IMR-90 (cell line): ENCODE measurements at regions not wholly inside any gene's neighbourhood (a gene's known extent, or its start where the extent isn't known, plus 50 kb on each side); places are given as distances from the start of the nearest gene placed in this dataset.

Experiments
- ATAC-seq: fragments of 200-7000 bp; cut with Tn5 transposase; 2 replicates; pipeline ENCODE4 v1.9.1; 2020; ENCODE audit warnings: low read depth, mild to moderate bottlenecking, moderate library complexity
- BruUV-seq: library from RNA; stranded (reverse); fragments of 400-500 nt; replicated peaks from 2 replicates; lab custom pipeline; 2021; lab: Mats Ljungman, UMichigan
- CTCF ChIA-PET: fragments of 300-600 bp; formaldehyde crosslinking; extraction: SDS; loops from one replicate; lab custom pipeline; 2021; ENCODE audit warnings: antibody characterized with exemption; lab: Yijun Ruan, JAX
- POLR2A ChIA-PET: fragments of 300-600 bp; sonication (Branson Sonifier 250); formaldehyde crosslinking; loops from one replicate; lab custom pipeline; 2022; ENCODE audit warnings: antibody characterized with exemption; ENCODE audit not compliant: unreplicated experiment; lab: Charles Lee
- DNase-seq: peaks from one replicate; pipeline ENCODE4 v3.0.0; 2013
- H2AFZ ChIP-seq: replicated peaks from 2 replicates; pipeline ENCODE3; 2013; ENCODE audit warnings: low read length, mild to moderate bottlenecking; ENCODE audit not compliant: poor library complexity
- H2AK5ac ChIP-seq: 2 replicates; pipeline ENCODE4 v1.6.1; 2013; ENCODE audit warnings: low read depth, low read length, inconsistent platforms
- H2AK9ac ChIP-seq: replicated peaks from 2 replicates; pipeline ENCODE3; 2013; ENCODE audit warnings: mild to moderate bottlenecking, low read depth, low read length, moderate library complexity; ENCODE audit not compliant: poor library complexity
- H2BK120ac ChIP-seq: 2 replicates; pipeline ENCODE4 v1.6.1; 2013; ENCODE audit warnings: low read depth, low read length, inconsistent platforms
- H2BK15ac ChIP-seq: 3 replicates; pipeline ENCODE4 v1.6.1; 2013; ENCODE audit warnings: low read depth, low read length, inconsistent platforms
- H2BK20ac ChIP-seq: 2 replicates; pipeline ENCODE4 v1.6.1; 2013; ENCODE audit warnings: low read depth, mild to moderate bottlenecking, inconsistent platforms, low read length, moderate library complexity
- H2BK5ac ChIP-seq: 2 replicates; pipeline ENCODE4 v1.6.1; 2013; ENCODE audit warnings: mild to moderate bottlenecking, low read depth, low read length, inconsistent platforms; ENCODE audit not compliant: poor library complexity, severe bottlenecking
- H3K14ac ChIP-seq: replicated peaks from 2 replicates; pipeline ENCODE4 v1.6.1; 2013; ENCODE audit warnings: low read depth, low read length, inconsistent platforms
- H3K18ac ChIP-seq: 2 replicates; pipeline ENCODE4 v1.6.1; 2013; ENCODE audit warnings: low read depth, low read length, control low read depth
- H3K23ac ChIP-seq: 2 replicates; pipeline ENCODE4 v1.6.1; 2013; ENCODE audit warnings: low read depth, low read length, inconsistent platforms
- H3K27ac ChIP-seq: 2 replicates; pipeline ENCODE4 v1.5.1; 2013; ENCODE audit warnings: mild to moderate bottlenecking, control low read depth, low read length; ENCODE audit not compliant: insufficient read depth
- H3K27me3 ChIP-seq: 2 replicates; pipeline ENCODE4 v1.6.1; 2013; ENCODE audit warnings: low read length; ENCODE audit not compliant: control insufficient read depth, insufficient read depth
- H3K36me3 ChIP-seq: 2 replicates; pipeline ENCODE4 v1.6.1; 2013; ENCODE audit warnings: low read length, mixed read lengths; ENCODE audit not compliant: control insufficient read depth, insufficient read depth
- H3K4ac ChIP-seq: 2 replicates; pipeline ENCODE4 v1.6.1; 2013; ENCODE audit warnings: low read depth, low read length, inconsistent platforms
- H3K4me1 ChIP-seq: 2 replicates; pipeline ENCODE4 v1.6.1; 2013; ENCODE audit warnings: low read length, mixed read lengths; ENCODE audit not compliant: control insufficient read depth, insufficient read depth
- H3K4me2 ChIP-seq: 2 replicates; pipeline ENCODE4 v1.6.1; 2013; ENCODE audit warnings: low read depth, mild to moderate bottlenecking, control low read depth, low read length, moderate library complexity
- H3K4me3 ChIP-seq: 2 replicates; pipeline ENCODE4 v1.5.1; 2013; ENCODE audit warnings: low read depth, mild to moderate bottlenecking, control low read depth, low read length, moderate library complexity; ENCODE audit not compliant: insufficient read depth
- H3K56ac ChIP-seq: 2 replicates; pipeline ENCODE4 v1.6.1; 2013; ENCODE audit warnings: low read length, inconsistent platforms; ENCODE audit not compliant: insufficient read depth; ENCODE audit errors: extremely low read depth
- H3K79me1 ChIP-seq, 2 experiments: 2 replicates each; pipeline ENCODE4 v1.6.1; 2013; ENCODE audit warnings: low read length in 2 of 2, inconsistent platforms in 1 of 2, low read depth in 1 of 2
- H3K9ac ChIP-seq: 2 replicates; pipeline ENCODE4 v1.6.1; 2013; ENCODE audit warnings: low read depth, low read length, control low read depth
- H3K9me1 ChIP-seq: 2 replicates; pipeline ENCODE4 v1.6.1; 2013; ENCODE audit warnings: low read length, inconsistent platforms; ENCODE audit not compliant: insufficient read depth
- H3K9me3 ChIP-seq: 2 replicates; pipeline ENCODE4 v1.6.1; 2013; ENCODE audit warnings: low read length; ENCODE audit not compliant: control insufficient read depth, insufficient read depth
- H4K20me1 ChIP-seq: 2 replicates; pipeline ENCODE4 v1.6.1; 2013; ENCODE audit warnings: low read length, inconsistent platforms; ENCODE audit not compliant: insufficient read depth
- H4K5ac ChIP-seq: 2 replicates; pipeline ENCODE4 v1.6.1; 2013; ENCODE audit warnings: mild to moderate bottlenecking, low read depth, low read length, control low read depth
- H4K8ac ChIP-seq, 2 experiments: 2 replicates each; pipeline ENCODE4 v1.6.1; 2013; ENCODE audit warnings: low read depth in 2 of 2, low read length in 2 of 2, control low read depth in 1 of 2, inconsistent platforms in 1 of 2
- H4K91ac ChIP-seq: 2 replicates; pipeline ENCODE4 v1.6.1; 2013; ENCODE audit warnings: low read depth, low read length, inconsistent platforms; ENCODE audit not compliant: insufficient read depth
- BHLHE40 ChIP-seq: fragments of 150-350 bp; IDR thresholded peaks from 2 replicates; pipeline ENCODE4 v1.6.1; 2016; ENCODE audit warnings: mild to moderate bottlenecking, low read depth, low read length
- CEBPB ChIP-seq: IDR thresholded peaks from 2 replicates; pipeline ENCODE4 v1.6.1; 2012; ENCODE audit warnings: low read depth, low read length, improper control_type of control experiment
- CHD1 ChIP-seq: IDR thresholded peaks from 2 replicates; pipeline ENCODE4 v1.6.1; 2012; ENCODE audit warnings: low read depth, low read length, improper control_type of control experiment
- MAFK ChIP-seq: IDR thresholded peaks from 2 replicates; pipeline ENCODE4 v1.6.1; 2012; ENCODE audit warnings: low read depth, low read length, improper control_type of control experiment
- MAZ ChIP-seq: IDR thresholded peaks from 2 replicates; pipeline ENCODE4 v1.6.1; 2012; ENCODE audit warnings: low read depth, mild to moderate bottlenecking, low read length, improper control_type of control experiment, moderate library complexity, borderline replicate concordance
- MXI1 ChIP-seq: IDR thresholded peaks from 2 replicates; pipeline ENCODE4 v1.6.1; 2012; ENCODE audit warnings: low read depth, mild to moderate bottlenecking, low read length, moderate library complexity, borderline replicate concordance
- POLR2A ChIP-seq: IDR thresholded peaks from 2 replicates; pipeline ENCODE4 v1.6.1; 2012; ENCODE audit warnings: mild to moderate bottlenecking, low read depth, low read length
- RAD21 ChIP-seq: IDR thresholded peaks from 2 replicates; pipeline ENCODE4 v1.6.1; 2012; ENCODE audit warnings: low read length, improper control_type of control experiment
- RCOR1 ChIP-seq: IDR thresholded peaks from 2 replicates; pipeline ENCODE4 v1.6.1; 2012; ENCODE audit warnings: mild to moderate bottlenecking, low read length, improper control_type of control experiment; ENCODE audit not compliant: insufficient replicate concordance
- RFX5 ChIP-seq: IDR thresholded peaks from 2 replicates; pipeline ENCODE4 v1.8.0; 2012; ENCODE audit warnings: low read depth, mild to moderate bottlenecking, low read length, moderate library complexity
- SMC3 ChIP-seq: fragments of 150-350 bp; IDR thresholded peaks from 2 replicates; pipeline ENCODE4 v1.6.1; 2016; ENCODE audit warnings: low read depth, mild to moderate bottlenecking, antibody characterized with exemption, low read length, moderate library complexity
- WGBS, 2 experiments: methylation state at CpG; one replicate each; pipeline versions ENCODE4 v1.1.5 to v1.1.7; 2013; ENCODE audit warnings: missing lambda C conversion rate in 2 of 2; ENCODE audit not compliant: insufficient read length in 1 of 2; ENCODE audit errors: extremely low coverage in 2 of 2; 5-methylcytosine and 5-hydroxymethylcytosine counted together
- dilution Hi-C: fragments of 300-500 bp; cut with HindIII; formaldehyde crosslinking; loops from one replicate; pipeline ENCODE4 v1.14.3; 2018; ENCODE audit warnings: low sequenced_read_pairs; ENCODE audit not compliant: unreplicated experiment
- in situ Hi-C: fragments of 300-500 bp; cut with MboI; formaldehyde crosslinking; loops from 3 replicates; pipeline ENCODE4 v1.14.3; 2019; ENCODE audit warnings: low sequenced_read_pairs, inconsistent platforms, mixed read lengths
- intact Hi-C: fragments of 100-400 bp; cut with micrococcal nuclease; formaldehyde crosslinking; loops from 2 replicates; pipeline ENCODE4 v1.10.0; 2022
- TF ChIP-seq, protein P1 (sequence below): fragments of 150-350 bp; IDR thresholded peaks from 2 replicates; pipeline ENCODE4 v1.6.1; 2017; ENCODE audit warnings: mild to moderate bottlenecking, antibody characterized with exemption, low read length, low read depth
- TF ChIP-seq, protein P2 (sequence below): conservative IDR thresholded peaks from 2 replicates; pipeline ENCODE4 v1.5.1; 2012; ENCODE audit warnings: mild to moderate bottlenecking, low read depth, low read length, improper control_type of control experiment
- TF ChIP-seq, protein P3 (sequence below): fragments of 150-350 bp; IDR thresholded peaks from 2 replicates; pipeline ENCODE4 v1.6.1; 2016; ENCODE audit warnings: low read depth, mild to moderate bottlenecking, low read length, moderate library complexity, borderline replicate concordance

DNA sequence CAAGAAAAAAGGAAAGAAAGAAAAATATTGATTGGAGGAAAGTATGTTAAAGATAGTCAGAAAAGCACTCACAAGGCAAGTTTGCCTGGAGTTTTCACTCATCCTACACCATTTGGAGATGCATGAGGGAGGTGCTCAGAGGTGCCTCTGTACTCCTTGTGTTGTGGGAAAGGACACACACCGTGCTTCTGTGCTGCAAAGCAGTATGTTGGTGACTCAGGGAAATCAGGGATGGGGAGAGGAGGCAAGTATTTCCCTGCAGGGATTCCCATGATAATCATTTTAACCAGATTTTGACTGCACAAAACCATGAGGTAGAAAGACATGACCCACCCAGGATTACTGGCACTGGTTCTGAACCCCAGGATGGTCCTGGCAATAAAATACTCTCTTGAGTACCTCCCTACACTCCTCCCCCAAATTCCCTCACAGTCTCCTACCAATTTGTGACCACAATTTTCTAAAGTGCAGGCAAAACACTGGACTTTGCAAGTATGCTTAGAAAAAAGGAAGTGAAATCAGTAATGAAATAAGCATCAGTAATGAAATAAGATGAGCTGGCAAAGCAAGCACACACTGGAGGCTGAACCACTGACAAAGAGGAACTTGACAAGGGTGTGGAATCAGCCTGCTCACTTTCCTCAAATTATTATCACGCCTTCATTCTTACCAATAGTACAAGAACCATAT lies 155.5 kb upstream of the ACVR2A start:
- dilution Hi-C loops, result no loop called here
- Histone ChIP-seq H2BK5ac (no peak overlapping the region), H3K4me3 (no peak overlapping the region), H4K91ac (no peak overlapping the region), H3K4ac (no peak overlapping the region), H3K18ac (no peak overlapping the region), H2BK120ac (no peak overlapping the region), H2AK9ac (no peak overlapping the region), H2AK5ac (no peak overlapping the region), H2AFZ (no peak overlapping the region), H2BK20ac (no peak overlapping the region), H3K9me3 (no peaks in the 10 kb centered on the region; the same call in 1 of the 2 replicates), H3K27me3 (no peaks in the 10 kb centered on the region), H3K56ac (no peak overlapping the region), H3K14ac (no peak overlapping the region), H3K27ac (no peak overlapping the region), H3K9me1 (no peaks in the 10 kb centered on the region), H3K23ac (no peak overlapping the region), H3K4me2 (no peak overlapping the region), H4K5ac (no peak overlapping the region), H3K4me1 (no peaks in the 10 kb centered on the region), H3K36me3 (no peaks in the 10 kb centered on the region), H3K79me1 (no peaks in the 10 kb centered on the region), H2BK15ac (no peak overlapping the region), H3K9ac (no peak overlapping the region), H4K20me1 (no peaks in the 10 kb centered on the region), H4K8ac (no peak overlapping the region)
- ChIA-PET POLR2A (no interaction called here), CTCF (no interaction called here)
- no CpG with 5 or more reads among the region's 2 CpGs for WGBS, 2 experiments
- BruUV-seq, result no TSS peak
- intact Hi-C loops, result no loop called here
- in situ Hi-C loops, result no loop called here
- ATAC-seq, result no peak
- TF ChIP-seq MXI1, result no peak
- TF ChIP-seq RCOR1, result no peak
- TF ChIP-seq, protein P1, sequence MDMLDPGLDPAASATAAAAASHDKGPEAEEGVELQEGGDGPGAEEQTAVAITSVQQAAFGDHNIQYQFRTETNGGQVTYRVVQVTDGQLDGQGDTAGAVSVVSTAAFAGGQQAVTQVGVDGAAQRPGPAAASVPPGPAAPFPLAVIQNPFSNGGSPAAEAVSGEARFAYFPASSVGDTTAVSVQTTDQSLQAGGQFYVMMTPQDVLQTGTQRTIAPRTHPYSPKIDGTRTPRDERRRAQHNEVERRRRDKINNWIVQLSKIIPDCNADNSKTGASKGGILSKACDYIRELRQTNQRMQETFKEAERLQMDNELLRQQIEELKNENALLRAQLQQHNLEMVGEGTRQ, result no peak
- TF ChIP-seq RFX5, result no peak
- no peak for TF ChIP-seq RAD21
- TF ChIP-seq, protein P2, sequence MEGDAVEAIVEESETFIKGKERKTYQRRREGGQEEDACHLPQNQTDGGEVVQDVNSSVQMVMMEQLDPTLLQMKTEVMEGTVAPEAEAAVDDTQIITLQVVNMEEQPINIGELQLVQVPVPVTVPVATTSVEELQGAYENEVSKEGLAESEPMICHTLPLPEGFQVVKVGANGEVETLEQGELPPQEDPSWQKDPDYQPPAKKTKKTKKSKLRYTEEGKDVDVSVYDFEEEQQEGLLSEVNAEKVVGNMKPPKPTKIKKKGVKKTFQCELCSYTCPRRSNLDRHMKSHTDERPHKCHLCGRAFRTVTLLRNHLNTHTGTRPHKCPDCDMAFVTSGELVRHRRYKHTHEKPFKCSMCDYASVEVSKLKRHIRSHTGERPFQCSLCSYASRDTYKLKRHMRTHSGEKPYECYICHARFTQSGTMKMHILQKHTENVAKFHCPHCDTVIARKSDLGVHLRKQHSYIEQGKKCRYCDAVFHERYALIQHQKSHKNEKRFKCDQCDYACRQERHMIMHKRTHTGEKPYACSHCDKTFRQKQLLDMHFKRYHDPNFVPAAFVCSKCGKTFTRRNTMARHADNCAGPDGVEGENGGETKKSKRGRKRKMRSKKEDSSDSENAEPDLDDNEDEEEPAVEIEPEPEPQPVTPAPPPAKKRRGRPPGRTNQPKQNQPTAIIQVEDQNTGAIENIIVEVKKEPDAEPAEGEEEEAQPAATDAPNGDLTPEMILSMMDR, result no peak
- TF ChIP-seq CEBPB, result no peak
- TF ChIP-seq BHLHE40, result no peak
- no peak for TF ChIP-seq CHD1
- no peak for TF ChIP-seq MAZ
- TF ChIP-seq SMC3, result no peak
- TF ChIP-seq, protein P3, sequence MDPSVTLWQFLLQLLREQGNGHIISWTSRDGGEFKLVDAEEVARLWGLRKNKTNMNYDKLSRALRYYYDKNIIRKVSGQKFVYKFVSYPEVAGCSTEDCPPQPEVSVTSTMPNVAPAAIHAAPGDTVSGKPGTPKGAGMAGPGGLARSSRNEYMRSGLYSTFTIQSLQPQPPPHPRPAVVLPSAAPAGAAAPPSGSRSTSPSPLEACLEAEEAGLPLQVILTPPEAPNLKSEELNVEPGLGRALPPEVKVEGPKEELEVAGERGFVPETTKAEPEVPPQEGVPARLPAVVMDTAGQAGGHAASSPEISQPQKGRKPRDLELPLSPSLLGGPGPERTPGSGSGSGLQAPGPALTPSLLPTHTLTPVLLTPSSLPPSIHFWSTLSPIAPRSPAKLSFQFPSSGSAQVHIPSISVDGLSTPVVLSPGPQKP, result no peak
- TF ChIP-seq POLR2A, result no peak
- TF ChIP-seq MAFK, result no peak
- no peak for DNase-seq
